Right ventricle myocardium superior (tissue), 1 donor: ENCODE measurements at regions not wholly inside any gene's neighbourhood (a gene's known extent, or its start where the extent isn't known, plus 50 kb on each side); places are given as distances from the start of the nearest gene placed in this dataset.
"Not testable (repeated sequence)": the region's sequence is repeated elsewhere in the genome, so short reads cannot be mapped to it uniquely, and the experiment has no call there.

Experiments used
- ATAC-seq: fragments of 200-7000 bp; cut with Tn5 transposase; one replicate; pipeline ENCODE4 v1.9.1; 2020; ENCODE audit warnings: mild to moderate bottlenecking; ENCODE audit not compliant: poor library complexity
- DNase-seq: peaks from one replicate; pipeline ENCODE4 v3.0.0-alpha.2; 2020
- intact Hi-C: fragments of 100-400 bp; cut with DNase I; formaldehyde crosslinking; loops from one replicate; pipeline ENCODE4 v1.11.2; 2022
- donor health status: DM: no; HTN: yes; CAD: no; lungs with severe emphysema.

DNA sequence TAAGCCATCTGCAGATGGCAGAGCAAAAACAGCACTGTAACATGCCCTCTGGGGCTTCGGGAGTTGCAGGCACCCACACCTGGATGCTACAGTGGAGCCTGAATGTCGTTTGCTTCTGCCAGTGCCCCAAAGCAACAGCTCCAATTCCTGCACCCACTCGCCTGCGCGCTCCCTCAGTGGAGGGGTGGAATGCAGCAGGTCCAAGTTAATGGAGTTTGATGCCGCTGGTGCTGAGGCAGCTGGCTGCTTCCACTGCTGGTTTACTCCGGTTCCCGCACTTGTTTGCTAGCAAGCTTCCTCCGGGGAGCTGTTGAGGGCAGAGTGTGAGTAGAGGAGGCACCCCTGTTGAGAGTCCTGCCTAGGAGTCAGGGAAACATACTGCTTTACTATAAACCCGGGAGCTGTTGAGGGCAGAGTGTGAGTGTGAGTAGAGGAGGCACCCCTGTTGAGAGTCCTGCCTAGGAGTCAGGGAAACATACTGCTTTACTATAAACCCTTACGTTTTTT is 584.0 kb upstream of the TMPRSS15 start:
- no peak for DNase-seq
- intact Hi-C loops, result no loop called here

DNA sequence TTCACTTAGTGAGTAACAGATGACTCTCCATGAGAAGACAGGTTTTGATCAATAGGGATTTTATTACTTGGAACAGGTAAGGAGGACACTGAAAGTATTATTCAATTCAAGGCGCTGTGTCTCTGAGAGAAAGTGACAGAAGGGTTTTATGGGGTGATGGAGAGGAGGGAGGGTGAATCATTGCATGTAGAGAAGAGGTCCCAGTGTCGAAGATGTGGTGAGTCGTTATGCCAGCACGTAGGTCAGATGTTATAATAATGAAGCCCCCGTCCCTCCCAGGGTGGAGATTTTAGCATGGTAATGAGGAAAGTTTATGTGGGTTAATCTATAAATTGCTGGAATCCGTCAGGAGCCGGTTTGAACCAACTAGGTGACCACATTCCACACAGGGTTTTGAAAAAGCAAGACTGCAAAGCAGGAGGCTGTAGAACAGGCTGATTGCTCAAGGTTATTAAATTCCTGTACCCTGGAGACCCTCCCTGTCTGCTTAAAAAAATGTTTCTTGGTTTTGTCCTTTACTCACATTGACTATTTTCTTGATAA is 586.4 kb upstream of the TMPRSS15 start:
- ATAC-seq, result no peak
- intact Hi-C loops, result no loop called here
- DNase-seq, result no peak

More for the DNA sequence above, 584.0 kb upstream of the TMPRSS15 start:
- no peak for ATAC-seq

DNA sequence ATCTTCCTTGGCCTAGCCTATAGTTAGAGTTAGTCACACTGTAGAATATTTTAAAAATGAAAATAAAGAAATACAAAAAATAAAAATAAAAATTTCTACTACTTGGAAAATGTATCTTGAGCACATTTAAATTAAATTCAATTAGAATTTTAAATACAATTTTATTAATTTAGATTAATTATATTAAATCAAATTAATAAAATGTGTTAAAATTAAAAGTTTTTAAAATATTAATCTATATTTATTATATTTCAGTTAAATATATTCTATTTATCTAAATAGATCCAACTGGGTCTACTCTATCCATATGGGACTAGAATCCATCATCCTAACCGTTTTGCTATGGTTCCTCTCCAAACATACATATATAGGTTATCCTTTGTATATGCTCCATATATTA is 588.3 kb upstream of the TMPRSS15 start:
- ATAC-seq (no peak), DNase-seq (no peak)
- intact Hi-C loops, result no loop called here

DNA sequence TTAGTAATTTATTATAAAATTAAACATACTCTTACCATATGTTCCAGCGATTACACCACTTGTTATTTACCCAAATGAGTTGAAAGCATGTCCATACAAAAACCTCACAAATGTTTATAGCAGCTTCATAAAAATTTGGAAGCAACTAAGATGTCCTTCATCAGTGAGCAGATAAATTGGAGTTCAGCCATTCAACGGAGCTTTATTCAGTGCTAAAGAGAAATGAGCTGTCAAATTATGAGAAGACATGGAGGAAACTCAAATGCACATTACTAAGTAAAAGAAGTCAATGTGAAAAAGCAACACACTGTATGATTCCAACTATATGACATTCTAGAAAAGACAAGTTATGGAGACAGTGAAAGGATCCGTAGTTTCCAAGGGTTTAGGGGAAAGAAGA is 606.7 kb upstream of the TMPRSS15 start:
- intact Hi-C loops, result no loop called here
- DNase-seq, result no peak
- ATAC-seq, result no peak

DNA sequence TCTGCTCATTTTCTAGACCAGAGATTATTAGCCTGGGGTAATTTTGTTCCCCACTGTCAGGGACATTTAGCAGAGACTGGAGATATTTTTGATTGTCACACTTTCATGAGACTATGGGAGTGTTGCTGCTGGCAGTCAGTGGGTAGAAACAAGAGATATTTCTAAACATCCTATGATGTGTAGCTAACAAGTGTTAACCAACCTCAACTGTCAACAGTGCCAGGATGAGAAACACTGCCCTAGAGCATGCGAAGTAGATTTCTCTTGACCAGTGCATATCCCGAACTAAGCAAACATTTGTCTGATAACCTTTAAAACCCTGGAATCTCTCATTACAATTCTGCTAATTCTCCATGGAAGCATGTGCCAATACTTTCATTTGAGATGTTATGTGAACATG is 607.4 kb upstream of the TMPRSS15 start:
- peak; percentile 95 for ATAC-seq
- intact Hi-C loops, result no loop called here

DNA sequence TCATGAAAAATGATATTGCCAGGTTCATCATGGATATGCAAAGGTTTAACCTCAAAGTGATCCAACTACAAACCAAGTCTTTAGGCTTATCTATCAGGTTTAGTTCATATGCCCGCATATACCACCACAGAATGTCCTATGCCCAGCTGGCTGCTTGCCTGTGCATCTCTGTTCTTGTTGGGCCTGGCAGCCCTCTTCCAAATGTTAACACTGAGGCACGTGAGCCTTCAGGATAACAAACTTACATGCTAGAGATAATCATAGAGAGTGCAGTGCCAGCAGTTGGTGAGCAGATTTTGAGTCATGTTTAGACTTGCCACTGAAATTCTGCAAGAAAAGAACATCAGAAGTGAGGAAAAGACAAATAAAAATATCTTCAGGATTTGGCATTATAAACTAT is 607.9 kb upstream of the TMPRSS15 start:
- DNase-seq, result peak; percentile 36
- peak; percentile 89 for ATAC-seq
- intact Hi-C loops, result no loop called here

More for the DNA sequence above, 607.4 kb upstream of the TMPRSS15 start:
- DNase-seq, result no peak

DNA sequence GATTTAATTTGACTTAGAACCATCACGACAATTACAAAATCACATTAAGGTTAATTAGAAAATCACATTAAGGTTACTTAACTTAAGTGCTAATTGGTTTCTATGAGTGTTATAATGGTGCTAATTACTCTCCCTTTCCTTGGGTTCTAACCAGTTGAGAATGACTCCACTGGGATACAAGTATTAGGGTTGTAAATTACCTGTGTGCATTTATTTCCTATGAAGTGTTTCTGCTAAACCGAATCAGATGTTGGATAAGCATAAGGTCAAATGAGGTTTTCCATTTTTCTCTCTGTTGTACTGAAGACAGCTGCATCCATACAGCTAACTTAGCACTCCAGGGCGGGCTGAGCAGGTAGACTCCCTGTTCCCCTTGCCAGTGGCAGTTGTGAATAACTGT is 610.3 kb upstream of the TMPRSS15 start:
- DNase-seq, result no peak
- no peak for ATAC-seq
- intact Hi-C loops, result no loop called here

DNA sequence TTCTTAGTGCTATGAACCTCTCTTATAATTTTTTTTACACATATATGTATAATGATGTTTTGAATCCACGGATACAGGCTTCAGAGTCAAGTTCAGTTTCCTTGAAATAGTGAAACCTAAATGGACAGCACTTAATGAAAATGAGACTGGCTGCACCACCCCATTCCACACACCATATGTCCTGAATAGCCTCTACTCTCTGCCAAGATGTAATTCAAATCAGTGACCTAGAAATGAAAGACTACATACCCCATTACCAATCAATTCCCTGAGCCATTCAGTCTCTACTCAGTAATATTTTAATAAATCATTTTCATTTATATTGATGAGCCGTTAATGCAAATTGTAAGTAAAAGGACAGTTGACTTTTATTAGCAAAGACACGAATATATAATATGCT is 614.9 kb upstream of the TMPRSS15 start:
- intact Hi-C loops, result no loop called here
- DNase-seq (no peak), ATAC-seq (no peak)

DNA sequence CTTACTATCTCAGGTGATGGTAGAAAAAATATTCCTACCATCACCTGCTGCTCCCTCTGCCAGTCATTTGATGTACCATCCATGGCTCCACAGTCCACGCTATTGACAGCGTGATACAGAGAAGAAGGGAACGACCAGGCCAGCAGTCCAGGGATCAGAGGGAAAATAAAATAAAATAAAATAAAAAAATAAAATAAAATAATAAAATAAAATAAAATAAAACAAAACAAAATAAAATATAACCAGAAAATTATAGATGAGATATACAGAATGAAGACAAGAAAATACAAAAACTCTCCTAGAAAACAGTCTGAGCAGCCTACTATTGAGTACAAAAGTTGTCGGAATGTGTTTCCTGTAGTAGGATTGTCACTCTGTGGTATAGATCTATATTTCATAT is 619.4 kb upstream of the TMPRSS15 start:
- no peak for ATAC-seq
- DNase-seq, result no peak
- intact Hi-C loops, result no loop called here

DNA sequence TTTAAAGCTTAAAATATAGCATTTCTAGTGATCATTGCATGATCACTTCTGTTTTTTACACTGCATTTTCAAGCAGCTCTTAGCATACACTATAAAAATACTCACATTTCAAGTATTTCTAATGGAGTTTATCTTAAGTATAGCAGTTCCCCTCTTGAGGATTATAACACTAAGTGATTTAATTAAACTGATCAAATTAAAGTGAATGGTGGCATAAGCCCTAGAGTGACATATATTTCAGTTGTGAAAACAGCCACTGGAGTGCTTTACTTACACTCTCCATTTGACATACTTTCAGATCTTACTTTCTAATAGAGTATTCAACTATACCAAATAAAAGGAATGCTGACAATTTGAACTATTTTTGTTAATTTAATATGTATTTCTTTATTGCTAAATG is 623.3 kb upstream of the TMPRSS15 start:
- DNase-seq, result no peak
- no peak for ATAC-seq
- intact Hi-C loops, result no loop called here

DNA sequence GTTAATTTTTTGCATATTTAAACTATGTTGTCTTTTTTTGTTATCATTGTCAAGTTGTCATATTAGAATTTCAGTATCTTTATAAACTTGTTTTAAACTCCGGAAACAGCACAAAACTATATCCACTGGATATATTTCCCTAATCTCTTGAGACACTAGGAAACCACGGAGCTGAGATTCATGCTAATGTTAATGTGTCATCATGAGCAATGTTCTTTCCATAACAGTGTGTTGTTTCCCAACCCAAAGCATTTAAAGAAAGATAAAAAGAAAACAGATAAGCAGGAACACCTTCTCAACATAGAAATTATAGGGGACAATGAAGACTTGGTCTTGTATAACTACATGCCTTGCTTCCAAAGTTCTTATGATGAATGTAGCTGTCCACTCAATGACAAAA is 626.2 kb upstream of the TMPRSS15 start:
- intact Hi-C loops, result no loop called here
- DNase-seq (no peak), ATAC-seq (no peak)

DNA sequence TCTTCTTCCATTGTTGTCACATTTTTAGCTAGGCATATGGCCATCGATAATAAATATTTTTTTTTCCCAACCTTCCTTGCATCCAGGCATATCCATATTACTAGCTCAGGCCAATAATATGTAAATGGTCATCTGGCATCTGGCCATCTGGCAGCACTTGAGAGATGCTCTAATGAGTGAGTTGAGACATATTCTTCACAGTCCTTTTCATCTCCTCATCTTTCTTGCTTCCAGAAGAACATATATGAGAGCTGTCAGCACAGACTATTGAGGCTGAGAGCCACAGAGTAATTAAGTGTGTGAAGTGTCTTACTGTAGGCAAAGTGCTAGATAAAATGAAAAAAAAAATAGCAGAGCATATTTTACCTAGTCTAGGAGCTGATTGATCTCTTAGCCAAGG is 628.4 kb upstream of the TMPRSS15 start:
- ATAC-seq, result no peak
- intact Hi-C loops, result no loop called here

DNA sequence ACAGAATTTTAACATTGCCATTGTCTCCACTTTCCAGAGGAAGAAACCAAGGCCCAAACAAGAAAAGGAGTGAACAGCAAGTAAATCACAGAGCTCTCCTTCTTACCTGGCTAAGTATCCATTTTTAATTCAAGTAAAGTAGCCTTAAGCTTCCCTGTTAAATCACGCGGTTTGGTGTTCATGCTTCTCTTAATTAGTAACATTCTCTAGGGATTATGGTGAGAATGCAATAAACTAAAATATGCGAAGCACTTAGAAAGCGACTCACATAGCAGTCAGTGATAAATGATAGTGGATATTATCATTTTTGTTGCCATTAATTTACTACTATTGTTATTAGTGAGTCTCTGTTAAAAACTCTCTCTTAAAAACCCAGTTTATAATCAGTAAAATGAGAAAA is 630.5 kb upstream of the TMPRSS15 start:
- intact Hi-C loops, result no loop called here
- ATAC-seq (no peak), DNase-seq (no peak)

More for the DNA sequence above, 628.4 kb upstream of the TMPRSS15 start:
- no peak for DNase-seq

DNA sequence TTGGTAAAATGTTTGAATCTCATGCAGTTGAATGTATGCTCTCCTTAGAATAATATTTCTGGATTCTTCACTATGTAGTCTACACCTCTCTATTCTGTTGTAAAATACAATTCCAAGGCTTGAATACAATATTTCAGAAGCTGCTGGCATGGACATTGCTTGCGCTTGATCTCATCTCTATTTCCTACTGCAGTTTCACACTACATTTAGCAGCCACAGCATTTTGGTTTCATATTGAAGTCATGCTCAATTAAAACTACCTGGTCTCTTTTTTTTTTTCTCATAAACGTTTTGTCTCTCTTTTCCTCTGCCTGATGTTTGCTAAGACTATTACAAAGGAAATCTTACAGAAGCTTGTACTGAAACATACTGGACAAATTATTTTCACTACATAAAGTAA is 631.0 kb upstream of the TMPRSS15 start:
- intact Hi-C loops, result no loop called here
- no peak for DNase-seq
- no peak for ATAC-seq

DNA sequence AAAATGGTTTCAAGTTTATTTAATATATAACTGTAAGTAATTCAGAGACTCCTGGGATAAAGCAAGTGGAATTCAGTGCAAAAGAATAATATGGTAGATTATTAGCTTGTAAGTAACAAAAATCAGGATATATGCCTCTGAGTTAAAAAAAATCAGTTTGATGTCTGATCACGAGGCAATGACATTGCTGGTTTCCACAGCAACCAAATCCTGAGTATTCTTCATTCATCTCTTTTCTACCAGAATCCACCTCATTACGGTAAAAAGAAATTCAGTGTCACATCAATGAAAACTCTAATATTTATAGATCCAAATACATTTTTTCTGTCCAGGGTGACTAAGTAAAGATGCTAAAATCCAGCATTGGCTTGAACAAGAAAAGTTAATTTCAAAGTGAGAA is 642.3 kb upstream of the TMPRSS15 start:
- intact Hi-C loops, result no loop called here
- ATAC-seq (no peak), DNase-seq (no peak)

DNA sequence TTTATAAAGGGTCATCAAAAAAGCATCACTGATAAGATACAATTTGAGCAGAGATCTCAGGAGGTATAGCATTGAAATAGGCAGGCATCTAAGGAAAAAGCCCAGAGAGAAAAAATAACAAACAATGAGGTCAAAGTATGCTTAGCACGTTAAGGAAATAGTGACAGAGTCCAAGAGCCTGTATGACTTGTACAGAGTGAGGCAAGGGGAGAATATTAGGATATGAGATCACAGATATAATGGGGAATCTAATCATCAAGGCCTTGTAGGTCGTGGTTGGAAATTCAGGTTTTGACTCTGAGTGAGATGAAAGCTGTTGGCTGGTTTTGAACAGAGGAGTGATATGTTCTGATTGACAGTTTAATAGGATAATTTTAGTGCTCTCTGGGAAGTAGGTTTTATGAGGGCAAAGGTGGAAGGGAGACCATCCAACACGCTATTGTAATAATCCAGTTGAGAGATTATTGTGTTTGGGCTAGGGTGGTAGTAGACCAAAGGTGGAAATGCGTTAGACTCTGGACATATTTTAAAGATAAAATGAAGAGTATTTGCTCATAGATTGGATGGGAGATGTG is 644.6 kb upstream of the TMPRSS15 start:
- intact Hi-C loops, result no loop called here
- DNase-seq, result no peak
- ATAC-seq, result no peak

DNA sequence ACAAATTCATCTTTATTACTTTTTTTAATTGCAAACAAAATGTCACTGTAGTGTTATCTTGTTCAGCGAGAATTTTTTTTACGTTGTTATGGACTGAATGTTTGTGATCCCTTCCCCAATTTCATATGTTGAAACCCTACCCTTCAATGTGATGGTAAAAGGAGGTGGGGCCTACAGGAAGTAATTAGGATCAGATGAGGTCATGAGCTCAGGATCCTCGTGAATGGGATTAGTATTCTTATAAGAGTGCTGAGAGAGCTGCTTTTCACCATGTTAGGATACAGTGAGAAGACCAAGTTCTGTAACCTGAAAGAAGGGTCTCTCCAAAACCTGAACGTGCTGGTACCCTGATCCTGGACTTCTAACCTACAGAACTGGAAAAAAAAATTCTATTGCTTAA is 646.0 kb upstream of the TMPRSS15 start:
- intact Hi-C loops, result no loop called here
- ATAC-seq, result no peak

DNA sequence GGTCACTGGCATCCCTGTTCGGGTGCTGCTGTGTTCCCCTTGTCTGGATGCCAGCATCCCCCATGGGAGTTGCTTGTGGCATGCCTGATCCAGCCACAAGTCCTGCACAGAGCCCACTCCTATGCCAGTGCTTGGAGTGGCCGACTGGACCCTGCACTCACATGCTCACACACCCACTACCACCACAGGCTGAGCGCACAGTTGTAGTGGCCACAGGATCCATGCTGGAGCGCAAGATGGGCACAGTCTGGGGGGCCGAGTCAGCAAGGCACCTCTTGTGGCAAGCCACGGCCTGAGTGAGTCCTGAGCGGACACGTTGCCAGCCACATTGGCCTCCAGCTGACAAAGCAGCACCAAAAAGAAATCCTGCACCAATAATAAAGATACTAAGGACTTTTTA is 661.6 kb upstream of the TMPRSS15 start:
- intact Hi-C loops, result no loop called here
- DNase-seq (peak; percentile 39), ATAC-seq (no peak)

More for the DNA sequence above, 646.0 kb upstream of the TMPRSS15 start:
- DNase-seq, result no peak

DNA sequence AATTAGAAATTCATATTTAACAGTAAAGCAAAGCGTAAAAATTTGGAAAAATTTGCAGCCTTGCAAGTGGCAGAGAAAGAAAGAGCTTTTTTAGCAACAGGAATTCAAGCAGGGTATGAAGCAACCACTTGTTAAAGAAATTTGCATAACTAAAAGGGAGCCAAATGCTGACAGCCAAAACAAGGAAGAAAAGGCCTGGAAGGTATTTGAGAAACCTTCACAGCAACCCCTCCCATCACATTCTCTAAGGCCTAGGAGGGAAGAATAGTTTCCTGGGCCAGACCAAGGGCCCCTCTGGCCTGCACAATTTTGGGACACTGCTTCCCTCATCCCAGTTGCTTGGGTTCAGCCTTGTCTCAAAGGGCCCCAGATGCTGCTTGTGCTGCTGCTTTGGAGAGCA is 672.4 kb upstream of the TMPRSS15 start:
- intact Hi-C loops, result no loop called here
- DNase-seq (no peak), ATAC-seq (no peak)

DNA sequence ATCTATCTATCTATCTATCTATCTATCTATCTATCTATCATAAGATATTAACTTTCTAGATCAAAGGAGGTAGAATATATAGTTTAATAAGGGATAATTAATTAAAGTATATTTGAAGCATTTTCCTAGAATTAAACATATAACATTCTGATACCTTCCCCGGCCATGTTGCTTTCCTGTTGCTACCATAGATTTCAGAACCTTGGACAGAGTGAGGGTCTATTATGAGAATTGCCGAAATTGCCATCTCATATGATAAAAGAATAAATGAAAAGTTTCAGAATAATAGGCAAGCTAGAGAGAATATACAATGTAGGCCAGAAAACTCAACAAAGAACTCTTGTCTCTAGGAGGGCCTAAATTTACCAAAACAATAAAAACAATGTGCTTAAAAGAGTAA is 706.1 kb upstream of the TMPRSS15 start:
- ATAC-seq (no peak), DNase-seq (no peak)
- intact Hi-C loops, result no loop called here

DNA sequence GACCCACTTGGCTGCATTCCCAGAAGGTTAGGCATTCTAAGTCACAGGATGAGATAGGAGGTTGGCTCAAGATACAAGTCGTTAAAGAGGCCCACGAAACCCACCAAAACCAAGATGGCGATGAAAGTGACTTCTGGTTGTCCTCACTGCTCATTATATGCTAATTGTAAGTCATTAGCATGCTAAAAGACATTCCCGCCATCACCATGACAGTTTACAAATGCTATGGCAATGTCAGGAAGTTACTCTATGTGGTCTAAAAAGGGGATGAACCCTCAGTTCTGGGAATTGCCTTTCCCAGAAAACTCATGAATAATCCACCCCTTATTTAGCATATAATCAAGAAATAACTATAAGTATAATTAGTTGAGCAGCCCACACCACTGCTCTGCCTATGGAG is 715.7 kb upstream of the TMPRSS15 start:
- ATAC-seq, intact Hi-C loops, DNase-seq: not testable (repeated sequence)
